Neural crest cell (in vitro differentiated cells): ENCODE measurements at regions not wholly inside any gene's neighbourhood (a gene's known extent, or its start where the extent isn't known, plus 50 kb on each side); places are given as distances from the start of the nearest gene placed in this dataset.

ENCODE experiments used
- DNase-seq: peaks from one replicate; pipeline ENCODE4 v3.0.0; 2021; ENCODE audit warnings: low read depth, mixed read lengths, low spot score
- H3K27ac Mint-ChIP-seq: one replicate; pipeline ENCODE4 v1.8.0; 2021; ENCODE audit warnings: mild to moderate bottlenecking, mixed read lengths; ENCODE audit not compliant: unreplicated experiment
- H3K27me3 Mint-ChIP-seq: 2 replicates; pipeline ENCODE4 v1.8.0; 2021; ENCODE audit warnings: low read depth, mild to moderate bottlenecking, mixed read lengths
- H3K36me3 Mint-ChIP-seq: 2 replicates; pipeline ENCODE4 v1.8.0; 2021; ENCODE audit warnings: low read depth, mild to moderate bottlenecking, mixed read lengths
- H3K4me1 Mint-ChIP-seq: 2 replicates; pipeline ENCODE4 v1.8.0; 2021; ENCODE audit warnings: mixed read lengths
- H3K4me3 Mint-ChIP-seq: one replicate; pipeline ENCODE4 v1.8.0; 2021; ENCODE audit warnings: mild to moderate bottlenecking, mixed read lengths
- H3K9me3 Mint-ChIP-seq: 2 replicates; pipeline ENCODE4 v1.8.0; 2021; ENCODE audit warnings: mixed read lengths
- TF ChIP-seq, protein P1 (sequence below): fragments of 200-600 bp; sonication (generic); conservative IDR thresholded peaks from 2 replicates; pipeline ENCODE4 v1.5.0; 2021; ENCODE audit warnings: antibody characterized with exemption, mild to moderate bottlenecking

GRCh38 chr14:97920201-97920600 is 1123.0 kb downstream of the VRK1 start:
- TF ChIP-seq, protein P1, sequence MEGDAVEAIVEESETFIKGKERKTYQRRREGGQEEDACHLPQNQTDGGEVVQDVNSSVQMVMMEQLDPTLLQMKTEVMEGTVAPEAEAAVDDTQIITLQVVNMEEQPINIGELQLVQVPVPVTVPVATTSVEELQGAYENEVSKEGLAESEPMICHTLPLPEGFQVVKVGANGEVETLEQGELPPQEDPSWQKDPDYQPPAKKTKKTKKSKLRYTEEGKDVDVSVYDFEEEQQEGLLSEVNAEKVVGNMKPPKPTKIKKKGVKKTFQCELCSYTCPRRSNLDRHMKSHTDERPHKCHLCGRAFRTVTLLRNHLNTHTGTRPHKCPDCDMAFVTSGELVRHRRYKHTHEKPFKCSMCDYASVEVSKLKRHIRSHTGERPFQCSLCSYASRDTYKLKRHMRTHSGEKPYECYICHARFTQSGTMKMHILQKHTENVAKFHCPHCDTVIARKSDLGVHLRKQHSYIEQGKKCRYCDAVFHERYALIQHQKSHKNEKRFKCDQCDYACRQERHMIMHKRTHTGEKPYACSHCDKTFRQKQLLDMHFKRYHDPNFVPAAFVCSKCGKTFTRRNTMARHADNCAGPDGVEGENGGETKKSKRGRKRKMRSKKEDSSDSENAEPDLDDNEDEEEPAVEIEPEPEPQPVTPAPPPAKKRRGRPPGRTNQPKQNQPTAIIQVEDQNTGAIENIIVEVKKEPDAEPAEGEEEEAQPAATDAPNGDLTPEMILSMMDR = no peak
- Mint-ChIP-seq H3K36me3 (no peaks in the 10 kb centered on the region), H3K4me1 (no peaks in the 10 kb centered on the region), H3K4me3 (no peak overlapping the region), H3K27ac (no peak overlapping the region), H3K27me3 (peaks cover 2% of the 10 kb centered on the region), H3K9me3 (no peaks in the 10 kb centered on the region)
- DNase-seq = no peak

- H3K27me3 Mint-ChIP-seq = no peaks in the 10 kb centered on the region
- DNase-seq = no peak
- H3K27ac Mint-ChIP-seq = no peak overlapping the region
- H3K4me1 Mint-ChIP-seq = no peaks in the 10 kb centered on the region
- H3K36me3 Mint-ChIP-seq = no peaks in the 10 kb centered on the region
- no peaks in the 10 kb centered on the region for H3K9me3 Mint-ChIP-seq
- no peak overlapping the region for H3K4me3 Mint-ChIP-seq
- TF ChIP-seq, protein P1 = no peak
These were observed 1124.1 kb downstream of the VRK1 start for GRCh38 chr14:97921296-97921695.

- Mint-ChIP-seq H3K9me3 (no peaks in the 10 kb centered on the region), H3K4me3 (no peak overlapping the region), H3K36me3 (no peaks in the 10 kb centered on the region), H3K27ac (no peak overlapping the region), H3K27me3 (peaks cover 2% of the 10 kb centered on the region), H3K4me1 (no peaks in the 10 kb centered on the region)
- TF ChIP-seq, protein P1 = no peak
- no peak for DNase-seq
These were observed 1127.9 kb downstream of the VRK1 start for GRCh38 chr14:97924922-97925613.

DNA sequence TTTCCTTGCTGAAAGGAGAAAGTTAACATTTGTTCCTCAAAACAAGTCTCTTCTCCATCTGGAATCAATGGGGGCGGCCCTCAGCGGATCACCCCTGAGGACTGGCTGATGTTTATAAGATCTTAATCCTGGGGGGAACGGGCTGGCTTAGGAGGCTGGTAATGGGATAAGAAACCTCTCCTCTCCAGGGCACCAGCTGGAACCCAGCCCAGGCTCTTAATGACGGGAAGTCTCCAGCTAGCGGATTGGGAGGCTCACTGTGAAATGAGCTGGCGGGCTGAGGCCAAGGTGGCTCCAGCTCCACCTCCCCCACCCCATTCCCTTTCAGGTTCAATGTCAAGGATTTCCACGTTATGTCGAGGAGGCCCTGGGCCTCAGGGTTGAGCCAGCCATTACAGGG is 1133.0 kb downstream of the VRK1 start:
- Mint-ChIP-seq H3K27me3 (peaks cover 2% of the 10 kb centered on the region), H3K36me3 (no peaks in the 10 kb centered on the region), H3K27ac (no peak overlapping the region)

GRCh38 chr14:97931273-97931672 is 1134.1 kb downstream of the VRK1 start:
- Mint-ChIP-seq H3K27me3 (peaks cover 2% of the 10 kb centered on the region), H3K27ac (no peak overlapping the region), H3K36me3 (no peaks in the 10 kb centered on the region), H3K9me3 (no peaks in the 10 kb centered on the region), H3K4me3 (no peak overlapping the region), H3K4me1 (no peaks in the 10 kb centered on the region)
- TF ChIP-seq, protein P1 = no peak
- DNase-seq = no peak

More for the DNA sequence above, 1133.0 kb downstream of the VRK1 start:
- Mint-ChIP-seq H3K4me3 (no peak overlapping the region), H3K4me1 (no peaks in the 10 kb centered on the region), H3K9me3 (no peaks in the 10 kb centered on the region)
- no peak for DNase-seq
- TF ChIP-seq, protein P1 = no peak
